ENCODE measurements at regions not wholly inside any gene's neighbourhood (a gene's known extent, or its start where the extent isn't known, plus 50 kb on each side); places are given as distances from the start of the nearest gene placed in this dataset.
"Not testable (repeated sequence)": the region's sequence is repeated elsewhere in the genome, so short reads cannot be mapped to it uniquely, and the experiment has no call there.

DNA sequence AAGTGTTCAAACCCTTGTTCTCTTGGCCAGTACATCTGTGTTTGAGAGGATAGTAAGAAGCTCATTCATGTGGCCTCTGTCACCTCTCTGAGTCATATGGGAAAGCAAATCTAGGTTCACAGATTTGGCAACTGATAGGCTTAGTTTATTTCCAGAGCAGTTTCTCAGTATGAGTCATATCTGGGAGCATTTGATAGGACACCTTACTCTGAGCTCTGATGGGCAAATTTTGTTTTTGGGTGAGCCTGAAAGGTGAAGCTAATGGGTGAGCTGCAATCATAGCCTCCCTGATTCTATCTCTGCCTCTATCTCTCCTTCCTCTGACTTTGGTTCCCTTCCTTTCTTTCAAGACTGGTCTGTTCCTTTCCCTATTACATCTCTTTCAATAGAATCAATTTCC, 134.4 kb downstream of the S1PR1 start:
- DNase-seq: no peak

DNA sequence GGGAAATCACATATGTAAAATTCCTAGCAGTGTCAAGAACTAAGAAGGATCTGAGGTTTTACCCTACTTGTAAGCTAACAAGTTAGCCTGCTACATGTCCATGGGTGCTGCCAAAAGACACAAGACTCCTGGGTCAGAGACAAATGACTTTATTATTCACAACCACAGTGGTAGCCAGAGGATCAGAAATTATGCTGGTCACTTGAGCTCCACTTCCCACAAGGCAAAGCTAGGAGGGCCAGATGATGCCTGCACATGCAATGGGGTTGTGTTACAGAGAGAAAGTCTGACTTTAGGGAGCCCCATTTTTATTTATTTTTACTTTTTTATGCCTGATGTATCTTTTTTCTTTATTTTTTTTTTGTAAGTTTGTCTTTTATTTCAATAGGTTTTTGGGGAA, 136.8 kb downstream of the S1PR1 start:
- DNase-seq: no peak

- DNase-seq: not testable (repeated sequence)
Observed at GRCh38 chr1:101375448-101375847, 138.6 kb downstream of the S1PR1 start.

DNA sequence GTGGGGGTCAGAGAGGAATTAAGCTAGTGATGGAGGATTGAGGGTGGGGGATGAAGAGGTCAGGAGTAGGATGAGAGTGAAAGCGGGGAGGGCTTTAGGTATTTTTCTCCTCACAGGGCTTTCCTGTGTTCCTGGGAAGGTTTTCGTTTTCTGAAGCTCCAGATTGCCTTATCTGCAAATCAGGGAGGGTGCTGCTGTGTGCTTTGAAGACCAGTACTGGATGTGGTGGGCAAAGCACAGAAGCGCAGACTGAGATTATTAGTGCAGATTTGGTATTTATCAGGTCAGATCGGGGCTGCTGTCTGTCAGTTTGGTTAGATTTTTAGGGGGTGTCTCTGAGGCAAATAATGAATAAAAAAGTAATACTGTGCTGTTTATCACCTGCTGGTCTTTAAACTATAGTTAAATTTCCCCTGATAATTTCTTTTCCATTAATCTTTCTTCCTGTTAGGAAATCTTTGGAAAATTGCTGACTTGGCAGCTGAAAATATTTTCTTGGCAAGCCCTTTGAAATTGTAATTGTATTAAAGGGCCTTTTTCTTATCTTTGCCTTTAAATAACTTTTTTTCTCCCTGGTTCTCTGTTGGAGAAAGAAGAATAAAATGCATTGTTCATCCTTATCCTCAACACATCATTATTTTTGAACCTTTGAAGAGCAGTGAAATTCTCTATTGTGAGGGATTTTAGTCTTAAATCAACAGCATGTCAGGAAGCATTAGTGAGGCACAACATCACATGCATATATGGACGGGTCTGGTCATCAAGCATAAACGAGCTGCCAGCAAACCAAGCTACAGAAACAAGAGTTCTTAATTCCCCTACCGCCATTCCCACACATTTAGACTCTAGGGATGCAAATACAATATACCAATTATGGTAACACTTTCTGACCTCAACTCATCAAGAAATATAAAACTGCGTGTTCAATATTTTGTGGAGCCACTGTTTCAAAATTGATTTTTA, 139.6 kb downstream of the S1PR1 start:
- DNase-seq: no peak

DNA sequence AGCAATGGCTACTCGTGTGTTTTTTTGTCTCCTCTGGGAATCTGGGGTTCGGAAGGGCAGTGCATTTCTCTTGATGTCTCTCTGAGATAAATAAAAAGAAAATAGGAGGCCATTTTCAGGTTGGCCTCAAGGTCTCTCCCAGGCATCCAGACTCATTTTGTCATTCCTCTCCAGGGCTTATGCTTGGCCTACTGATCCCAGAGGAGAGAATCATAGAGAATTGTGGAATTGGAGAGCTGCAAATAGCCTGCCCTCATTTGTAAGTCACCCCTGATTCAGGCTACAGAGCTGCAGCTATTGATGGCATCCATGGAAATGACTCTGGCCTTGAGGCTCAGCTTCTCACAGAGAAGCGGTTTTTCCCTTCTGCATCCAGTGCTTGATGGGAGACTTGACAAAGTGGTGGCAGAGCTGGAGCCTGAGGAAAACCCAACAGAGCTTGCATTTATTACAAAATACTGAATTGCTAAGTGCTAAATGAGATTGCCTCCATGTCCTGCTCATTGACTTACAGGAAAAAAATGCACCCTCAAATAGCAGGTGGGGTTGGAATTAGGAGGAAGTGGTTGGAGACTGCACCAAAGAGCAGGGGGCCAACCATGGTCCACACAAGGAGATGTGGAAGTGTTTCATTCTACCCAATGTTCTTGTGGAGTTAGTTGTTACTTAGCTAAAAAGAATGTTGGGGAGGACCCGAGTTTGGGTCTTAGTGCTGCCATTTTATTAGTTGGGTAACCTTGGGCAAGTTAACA, 140.4 kb downstream of the S1PR1 start:
- no peak for DNase-seq

DNA sequence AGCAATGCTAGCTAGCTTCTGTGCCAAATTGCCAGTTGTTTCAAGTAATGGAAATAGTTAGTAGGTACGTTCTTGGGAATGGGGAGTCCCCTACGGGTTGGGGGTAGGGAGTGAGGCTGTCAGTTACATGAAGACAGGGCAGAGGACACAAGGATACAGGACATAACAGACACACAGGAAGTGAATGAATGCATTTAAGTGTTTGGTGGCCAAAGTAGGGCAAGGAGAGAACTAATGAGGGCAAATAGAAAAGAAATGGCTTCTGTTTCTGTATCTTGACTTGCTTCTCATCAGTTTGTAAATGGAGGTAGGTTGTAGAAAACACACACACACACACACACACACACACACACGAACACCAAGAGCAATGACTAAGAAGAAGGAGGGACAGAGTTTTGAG, 142.2 kb downstream of the S1PR1 start:
- DNase-seq: no peak

GRCh38 chr1:101379950-101380349, 143.1 kb downstream of the S1PR1 start:
- no peak for DNase-seq

DNA sequence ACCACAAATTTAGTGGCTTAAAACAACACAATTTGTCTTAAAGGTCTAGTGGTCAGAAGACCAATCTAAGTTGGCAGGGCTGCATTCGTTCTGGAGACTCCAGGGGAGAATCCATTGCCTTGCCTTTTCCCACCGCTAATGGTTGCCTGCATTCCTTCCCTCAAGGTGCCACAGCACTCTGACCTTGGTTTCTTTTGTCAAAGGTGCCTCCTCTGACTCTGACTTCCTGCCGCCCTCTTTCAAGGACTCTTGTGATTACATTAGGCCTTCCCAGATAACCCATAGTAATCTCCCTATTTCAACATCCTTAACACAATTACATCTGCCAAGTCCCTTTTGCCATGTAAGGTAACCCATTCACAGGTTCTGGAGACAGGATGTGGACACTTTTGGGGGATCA, 145.3 kb downstream of the S1PR1 start:
- DNase-seq: no peak

- peak; percentile 2 for DNase-seq
Observed at GRCh38 chr1:101388904-101389546, 152.2 kb downstream of the S1PR1 start.

GRCh38 chr1:101389547-101389929, 152.7 kb downstream of the S1PR1 start:
- no peak for DNase-seq

GRCh38 chr1:101392552-101392951, 155.7 kb downstream of the S1PR1 start:
- DNase-seq: no peak

DNA sequence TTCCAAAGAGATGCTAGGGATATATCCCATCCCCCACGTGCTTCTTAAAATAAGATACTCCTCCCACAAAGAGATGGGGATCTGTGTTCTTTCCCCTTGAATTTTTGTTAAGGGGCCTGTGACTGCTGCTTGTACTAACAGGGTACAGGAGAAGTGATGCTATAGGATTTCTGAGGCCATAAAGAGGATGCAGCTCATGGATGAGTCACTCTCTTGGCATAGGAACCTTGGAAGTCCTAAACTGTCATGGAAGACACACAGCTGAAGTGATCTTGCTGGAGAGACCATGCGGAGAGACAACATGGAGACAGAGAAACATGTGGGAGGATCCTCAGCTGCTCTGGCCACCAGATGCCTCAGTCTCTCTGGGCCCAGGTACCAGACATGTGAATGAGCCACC, 157.2 kb downstream of the S1PR1 start:
- no peak for DNase-seq

GRCh38 chr1:101399222-101399621, 162.4 kb downstream of the S1PR1 start:
- no peak for DNase-seq

DNA sequence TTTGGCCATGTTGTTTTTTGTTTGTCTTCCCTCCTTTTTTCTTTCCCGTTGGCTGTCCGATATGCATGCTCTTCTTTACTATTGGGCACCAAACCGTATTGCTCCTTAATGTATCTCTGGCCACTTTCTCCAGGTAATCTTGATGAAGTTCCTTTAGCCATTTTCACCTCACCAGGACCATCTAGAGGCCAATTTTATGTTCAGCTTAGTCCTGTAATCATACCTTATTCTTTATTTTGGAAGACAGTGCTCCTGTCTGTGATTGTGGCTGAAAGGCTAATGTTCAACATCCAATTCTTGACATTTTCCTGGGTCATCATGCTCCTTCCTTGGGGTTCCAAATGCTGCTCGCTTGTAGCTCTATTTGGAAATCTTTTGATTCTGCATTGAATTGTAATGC, 169.5 kb downstream of the S1PR1 start:
- no peak for DNase-seq

- no peak for DNase-seq
Observed at GRCh38 chr1:101406681-101407080, 169.9 kb downstream of the S1PR1 start.

DNA sequence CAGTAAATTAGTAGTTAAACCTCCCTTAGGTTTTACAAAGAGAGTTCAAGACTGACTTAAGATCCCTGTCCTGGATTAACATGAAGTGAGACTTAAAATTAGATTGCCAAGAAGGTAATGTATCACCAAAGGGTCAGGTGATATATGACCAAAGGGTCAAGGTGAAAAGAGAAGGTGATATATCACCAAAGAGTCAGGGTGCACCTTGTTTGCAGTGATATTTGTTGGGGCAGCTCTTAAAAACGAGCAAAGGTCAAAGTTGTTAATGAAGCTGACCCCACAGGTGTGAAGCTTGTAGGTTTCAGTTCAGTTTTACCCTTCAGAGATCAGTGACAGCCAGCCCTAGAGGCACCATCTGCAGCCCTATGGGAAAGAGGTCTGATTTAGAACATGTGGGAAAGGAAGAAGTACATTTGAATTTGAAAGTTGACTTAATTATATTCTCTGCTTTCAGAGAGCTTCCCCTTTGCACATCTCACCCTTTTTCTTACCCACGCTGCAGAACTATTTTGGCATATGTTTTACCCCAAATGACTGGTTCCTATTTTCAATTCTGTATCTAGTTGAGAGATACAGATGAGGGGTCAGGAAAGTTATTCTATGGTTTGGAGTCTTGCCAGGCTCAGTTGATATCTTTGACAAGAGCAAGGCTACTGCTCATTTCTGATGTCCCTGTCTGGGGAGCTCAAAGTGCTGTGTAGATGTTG, 170.8 kb downstream of the S1PR1 start:
- peak; percentile 61 for DNase-seq

DNA sequence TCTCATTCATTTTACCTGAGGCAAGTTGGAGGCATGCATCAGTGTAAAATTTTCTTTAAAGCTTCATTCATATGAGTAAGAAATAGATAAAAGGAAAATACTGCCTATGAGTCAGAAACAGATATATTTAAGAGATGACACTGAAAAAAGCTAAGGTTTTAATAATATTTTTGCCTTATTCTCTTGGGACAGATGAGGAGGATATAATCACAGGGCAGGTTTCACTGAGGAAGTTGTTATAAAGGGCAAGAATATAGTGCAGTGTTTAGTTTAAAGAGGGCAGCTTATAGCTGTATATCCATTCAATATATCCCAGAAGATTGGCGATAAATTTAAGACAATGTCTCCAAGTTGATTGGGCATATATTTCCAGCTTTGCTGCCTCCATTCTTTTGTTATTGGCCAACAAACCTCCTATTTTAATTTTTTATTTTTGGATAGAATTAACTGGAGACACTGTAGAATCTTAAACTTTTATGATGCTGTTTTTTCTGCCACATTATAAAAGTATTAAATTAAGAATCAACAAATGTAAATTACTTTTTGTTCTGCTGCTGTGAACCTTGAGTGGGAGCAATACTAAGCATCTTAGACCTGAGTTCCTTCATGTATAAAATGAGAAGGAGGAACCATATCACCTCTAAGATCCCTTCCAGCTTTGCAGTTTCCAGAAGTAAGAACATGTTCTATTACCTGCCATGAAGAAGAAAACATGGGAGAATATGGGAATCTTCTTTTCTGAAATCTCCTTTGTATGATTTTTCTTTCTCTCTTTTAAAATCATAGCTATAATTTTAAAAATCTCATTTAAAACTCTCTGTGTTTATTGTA, 171.6 kb downstream of the S1PR1 start:
- DNase-seq: no peak

GRCh38 chr1:101409102-101409501, 172.3 kb downstream of the S1PR1 start:
- no peak for DNase-seq

DNA sequence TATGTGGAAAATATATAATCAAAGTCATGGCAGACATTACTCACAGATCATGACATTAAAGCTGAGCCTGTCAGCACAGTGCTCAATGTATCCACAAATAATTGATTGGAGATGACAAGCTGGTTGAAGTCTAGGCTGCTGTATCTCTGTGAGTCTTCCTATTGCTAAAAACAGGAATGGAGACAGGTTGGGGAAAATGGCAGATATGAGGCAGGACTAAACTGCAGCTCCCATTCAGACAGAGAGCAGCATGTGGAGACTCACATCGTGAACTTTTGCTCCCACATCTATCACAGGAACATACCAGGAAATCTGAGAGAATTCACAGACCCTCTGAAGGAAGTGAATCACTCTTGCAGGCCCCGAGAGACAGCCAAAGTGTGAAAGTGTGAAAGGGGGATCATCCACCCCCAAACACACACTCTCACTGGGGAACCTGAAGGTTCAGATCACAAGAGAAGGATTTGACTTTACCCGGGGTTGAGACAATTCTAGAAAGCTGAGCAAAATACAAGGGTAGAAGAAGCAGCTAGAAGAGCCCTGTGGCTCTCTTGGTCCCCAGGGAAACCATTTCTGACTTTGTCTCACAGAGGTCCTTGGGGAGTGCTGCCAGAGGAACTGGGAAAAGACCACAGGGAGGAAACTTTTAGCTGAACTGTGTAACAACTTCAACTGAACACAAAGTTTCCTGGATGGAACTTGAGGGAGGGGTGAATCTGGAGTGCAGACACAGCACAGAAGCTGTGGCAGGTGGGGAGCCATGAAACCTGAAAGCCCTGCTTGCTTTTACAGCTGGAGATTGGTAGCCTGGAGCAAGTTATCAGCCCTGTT, 173.4 kb downstream of the S1PR1 start:
- no peak for DNase-seq

- no peak for DNase-seq
Observed at GRCh38 chr1:101420406-101420805, 183.6 kb downstream of the S1PR1 start.

DNA sequence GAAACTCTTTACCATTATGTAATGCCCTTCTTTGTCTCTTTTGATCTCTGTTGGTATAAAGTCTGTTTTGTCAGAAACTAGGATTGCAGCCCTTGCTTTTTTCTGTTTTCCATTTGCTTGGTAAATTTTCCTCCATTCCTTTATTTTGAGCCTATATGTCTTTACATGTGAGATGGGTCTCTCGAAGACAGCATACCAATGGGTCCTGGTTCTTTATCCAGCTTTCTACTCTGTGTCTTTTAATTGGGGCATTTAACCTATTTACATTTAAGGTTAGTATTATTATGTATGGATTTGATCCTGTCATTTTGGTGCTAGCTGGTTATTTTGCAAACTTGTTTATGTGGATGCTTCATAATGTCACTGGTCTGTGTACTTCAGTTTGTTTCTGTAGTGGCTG, 191.3 kb downstream of the S1PR1 start:
- DNase-seq: not testable (repeated sequence)
